Gastrocnemius medialis (tissue), 4 donors: ENCODE measurements at regions not wholly inside any gene's neighbourhood (a gene's known extent, or its start where the extent isn't known, plus 50 kb on each side); places are given as distances from the start of the nearest gene placed in this dataset.

Experiments used
- CTCF ChIP-seq, 5 experiments: fragments of 450-650 bp in 3 of 5; fragments of 200-600 bp in 2 of 5; sonication (generic) in 2 of 5; IDR thresholded peaks in 4 of 5; conservative IDR thresholded peaks in 1 of 5; 1 replicate in 4 of 5; 2 replicates in 1 of 5; pipeline ENCODE4 v1.5.1; 2016 to 2019; ENCODE audit warnings: antibody characterized with exemption in 5 of 5, mild to moderate bottlenecking in 3 of 5, moderate library complexity in 3 of 5
- POLR2A ChIP-seq, 2 donors: fragments of 450-650 bp; IDR thresholded peaks; one replicate each; pipeline ENCODE4 v1.6.1; 2017; ENCODE audit warnings: antibody characterized with exemption in 2 of 2, mild to moderate bottlenecking in 2 of 2, moderate library complexity in 2 of 2

DNA sequence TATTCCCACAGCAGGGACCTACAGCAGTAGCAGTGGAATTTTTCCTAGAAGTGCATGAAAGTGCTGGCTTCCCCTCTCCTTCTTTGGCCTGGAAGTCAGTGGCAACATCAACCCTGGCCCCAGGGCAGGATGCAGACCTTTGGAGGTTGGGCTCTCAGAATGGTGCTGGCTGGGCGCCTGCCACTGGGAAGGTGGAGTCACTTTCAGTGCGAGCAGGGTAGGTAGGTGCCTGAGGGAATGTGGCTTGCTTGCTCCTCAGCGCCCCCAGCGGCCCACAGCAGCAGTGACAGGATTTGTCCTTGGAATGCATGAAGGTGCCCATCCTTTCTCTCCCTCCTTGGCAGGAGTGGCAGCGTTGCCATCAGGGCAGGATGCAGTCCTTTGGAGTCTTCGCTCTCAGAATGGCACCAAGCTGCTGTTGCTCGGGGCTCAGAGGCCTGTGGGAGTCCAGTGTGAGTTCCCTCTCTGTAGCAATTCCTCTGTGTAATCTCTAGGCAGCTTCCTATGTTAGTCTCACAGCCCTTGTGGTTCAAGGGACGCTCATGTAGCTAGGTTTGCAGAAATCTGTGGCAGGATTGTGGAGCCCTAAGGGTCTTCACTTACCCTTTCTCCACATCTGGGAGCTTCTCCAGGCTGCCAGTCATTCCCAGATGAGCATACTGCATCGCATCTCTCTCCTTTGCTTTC is 354.4 kb upstream of the DACH1 start:
- TF ChIP-seq CTCF (IDR thresholded peaks at IDR 0.05 in 4 of 5, conservative IDR thresholded peaks at IDR 0.05 in 1 of 5) (no peak), POLR2A (IDR thresholded peaks at IDR 0.05) (no peak)
